ENCODE measurements at regions not wholly inside any gene's neighbourhood (a gene's known extent, or its start where the extent isn't known, plus 50 kb on each side); places are given as distances from the start of the nearest gene placed in this dataset.

DNA sequence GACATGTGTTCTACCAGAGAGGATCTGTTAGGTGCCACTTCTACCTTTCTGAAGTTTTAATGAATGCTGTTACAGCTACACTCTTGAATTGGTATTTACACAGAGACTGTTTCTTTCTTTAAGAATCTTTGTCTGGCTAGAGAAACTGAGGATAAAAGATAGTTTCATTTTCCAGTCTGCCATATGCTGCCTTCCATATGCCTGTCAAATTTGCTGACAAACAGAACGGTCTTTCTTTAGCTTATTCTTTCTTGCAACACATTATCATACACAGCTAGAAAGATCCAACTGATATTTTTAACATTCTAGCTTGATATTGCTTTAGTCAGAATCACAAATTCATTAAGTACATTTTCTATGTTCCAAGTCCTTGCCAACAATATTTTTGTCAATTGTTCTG, 409.8 kb upstream of the CELF4 start:
- no peaks in the 10 kb centered on the region for H3K4me1 Mint-ChIP-seq (ENCODE audit: low read depth, unreplicated experiment)
- H3K4me3 ChIP-seq (ENCODE audit: low read depth, low read length): no peak overlapping the region
- POLR2A ChIA-PET: no interaction called here
- TF ChIP-seq CTCF (IDR thresholded peaks at IDR 0.05; ENCODE audit: insufficient read depth in 1 of 2, low read depth in 1 of 2, low read length in 1 of 2, severe bottlenecking in 1 of 2, unreplicated experiment in 1 of 2): no peak
- DNase-seq: no peak
- CTCF ChIA-PET: no interaction called here
- peaks cover 4% of the 10 kb centered on the region for H3K27me3 Mint-ChIP-seq (ENCODE audit: insufficient read depth, unreplicated experiment)
- intact Hi-C loops (cut with micrococcal nuclease; ENCODE audit: unreplicated experiment): no loop called here
- H3K36me3 Mint-ChIP-seq (ENCODE audit: insufficient read depth, unreplicated experiment): no peaks in the 10 kb centered on the region
- H3K4me1 ChIP-seq: no peaks in the 10 kb centered on the region
- H3K27ac Mint-ChIP-seq (ENCODE audit: unreplicated experiment): no peak overlapping the region
- BruUV-seq (replicated peaks): no TSS peak
- H3K9me3 ChIP-seq: no peaks in the 10 kb centered on the region
- H3K36me3 ChIP-seq (ENCODE audit: control insufficient read depth, insufficient read depth, low read length): no peaks in the 10 kb centered on the region
- H3K9me3 Mint-ChIP-seq (ENCODE audit: unreplicated experiment): peaks cover 9% of the 10 kb centered on the region
- no peaks in the 10 kb centered on the region for H3K27me3 ChIP-seq (replicated peaks; ENCODE audit: control insufficient read depth, insufficient read depth, low read length)
- no peak overlapping the region for H3K4me3 Mint-ChIP-seq (ENCODE audit: unreplicated experiment)

- Mint-ChIP-seq H3K27ac (ENCODE audit: unreplicated experiment) (no peak overlapping the region), H3K36me3 (ENCODE audit: insufficient read depth, unreplicated experiment) (no peaks in the 10 kb centered on the region), H3K4me3 (ENCODE audit: unreplicated experiment) (no peak overlapping the region), H3K27me3 (ENCODE audit: insufficient read depth, unreplicated experiment) (peaks cover 4% of the 10 kb centered on the region), H3K4me1 (ENCODE audit: low read depth, unreplicated experiment) (no peaks in the 10 kb centered on the region), H3K9me3 (ENCODE audit: unreplicated experiment) (no peaks in the 10 kb centered on the region)
- Histone ChIP-seq H3K4me3 (ENCODE audit: low read depth, low read length) (no peak overlapping the region), H3K4me1 (no peaks in the 10 kb centered on the region), H3K27me3 (replicated peaks; ENCODE audit: control insufficient read depth, insufficient read depth, low read length) (no peaks in the 10 kb centered on the region), H3K9me3 (no peaks in the 10 kb centered on the region), H3K36me3 (ENCODE audit: control insufficient read depth, insufficient read depth, low read length) (no peaks in the 10 kb centered on the region)
- POLR2A ChIA-PET: no interaction called here
- intact Hi-C loops (cut with micrococcal nuclease; ENCODE audit: unreplicated experiment): no loop called here
- no peak for TF ChIP-seq CTCF (IDR thresholded peaks at IDR 0.05; ENCODE audit: insufficient read depth in 1 of 2, low read depth in 1 of 2, low read length in 1 of 2, severe bottlenecking in 1 of 2, unreplicated experiment in 1 of 2)
- DNase-seq: no peak
- CTCF ChIA-PET: no interaction called here
- no TSS peak for BruUV-seq (replicated peaks)
Measured at GRCh38 chr18:37967261-37967660, 401.7 kb upstream of the CELF4 start.

DNA sequence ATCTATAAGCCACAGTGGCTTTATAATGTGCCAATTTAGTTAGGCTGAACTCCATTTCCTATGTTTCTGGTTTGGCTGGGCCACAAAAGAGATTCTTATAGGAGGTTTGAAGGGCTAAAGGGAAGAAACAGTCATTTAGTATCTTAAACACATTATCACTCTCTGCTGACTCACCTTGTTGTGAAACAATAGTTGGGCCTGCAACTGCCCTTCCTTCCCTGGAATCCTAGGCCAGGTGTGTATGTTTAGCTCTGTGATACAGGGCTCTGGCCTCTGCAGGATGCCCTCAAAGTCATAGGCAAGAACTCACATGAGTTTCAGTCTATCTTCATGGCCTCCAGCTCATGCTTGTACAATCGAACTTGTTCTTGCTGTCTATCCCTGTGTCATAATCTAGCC, 400.0 kb upstream of the CELF4 start:
- no peaks in the 10 kb centered on the region for H3K36me3 Mint-ChIP-seq (ENCODE audit: insufficient read depth, unreplicated experiment)
- Histone ChIP-seq H3K27me3 (replicated peaks; ENCODE audit: control insufficient read depth, insufficient read depth, low read length) (no peaks in the 10 kb centered on the region), H3K4me3 (ENCODE audit: low read depth, low read length) (no peak overlapping the region), H3K4me1 (no peaks in the 10 kb centered on the region), H3K36me3 (ENCODE audit: control insufficient read depth, insufficient read depth, low read length) (no peaks in the 10 kb centered on the region), H3K9me3 (no peaks in the 10 kb centered on the region)
- H3K4me3 Mint-ChIP-seq (ENCODE audit: unreplicated experiment): no peak overlapping the region
- no TSS peak for BruUV-seq (replicated peaks)
- no peak overlapping the region for H3K27ac Mint-ChIP-seq (ENCODE audit: unreplicated experiment)
- no peaks in the 10 kb centered on the region for H3K27me3 Mint-ChIP-seq (ENCODE audit: insufficient read depth, unreplicated experiment)
- no peaks in the 10 kb centered on the region for H3K9me3 Mint-ChIP-seq (ENCODE audit: unreplicated experiment)
- POLR2A ChIA-PET: no interaction called here
- CTCF ChIA-PET: no interaction called here
- no peak for DNase-seq
- no peaks in the 10 kb centered on the region for H3K4me1 Mint-ChIP-seq (ENCODE audit: low read depth, unreplicated experiment)
- TF ChIP-seq CTCF (IDR thresholded peaks at IDR 0.05; ENCODE audit: insufficient read depth in 1 of 2, low read depth in 1 of 2, low read length in 1 of 2, severe bottlenecking in 1 of 2, unreplicated experiment in 1 of 2): no peak
- intact Hi-C loops (cut with micrococcal nuclease; ENCODE audit: unreplicated experiment): no loop called here

All from Caco-2 (cell line).